Caco-2 (cell line): ENCODE measurements at regions not wholly inside any gene's neighbourhood (a gene's known extent, or its start where the extent isn't known, plus 50 kb on each side); places are given as distances from the start of the nearest gene placed in this dataset.

ENCODE experiments used
- BruUV-seq: library from RNA; stranded (reverse); fragments of 400-500 nt; replicated peaks from 2 replicates; lab custom pipeline; 2021; lab: Mats Ljungman, UMichigan
- CTCF ChIA-PET: fragments of 300-600 bp; sonication (Branson Sonifier 250); formaldehyde crosslinking; loops from one replicate; lab custom pipeline; 2022; ENCODE audit warnings: antibody characterized with exemption; lab: Charles Lee
- POLR2A ChIA-PET: fragments of 300-600 bp; sonication (Branson Sonifier 250); formaldehyde crosslinking; loops from one replicate; lab custom pipeline; 2022; ENCODE audit warnings: antibody characterized with exemption; lab: Charles Lee
- DNase-seq, 2 experiments: peaks; one replicate each; pipeline versions ENCODE4 v3.0.0 to v3.0.0-alpha.2; 2020 to 2022
- H3K27me3 ChIP-seq: replicated peaks from 2 replicates; pipeline ENCODE4 v1.6.0; 2011; ENCODE audit warnings: low read length; ENCODE audit not compliant: control insufficient read depth, insufficient read depth
- H3K36me3 ChIP-seq: 2 replicates; pipeline ENCODE4 v1.5.1; 2011; ENCODE audit warnings: low read length; ENCODE audit not compliant: control insufficient read depth, insufficient read depth
- H3K4me1 ChIP-seq: fragments of 250-450 bp; sonication (Bioruptor Pico); 2 replicates; pipeline ENCODE4 v1.5.1; 2020; ENCODE audit warnings: mild to moderate bottlenecking
- H3K4me3 ChIP-seq: 2 replicates; pipeline ENCODE4 v1.5.1; 2011; ENCODE audit warnings: low read depth, mild to moderate bottlenecking, control low read depth, low read length
- H3K9me3 ChIP-seq: fragments of 250-450 bp; sonication (Bioruptor Pico); 2 replicates; pipeline ENCODE4 v1.5.1; 2020; ENCODE audit warnings: mild to moderate bottlenecking, moderate library complexity
- H3K27ac Mint-ChIP-seq: one replicate; pipeline ENCODE4 v1.8.0; 2022; ENCODE audit warnings: mixed read lengths; ENCODE audit not compliant: unreplicated experiment
- H3K27me3 Mint-ChIP-seq: one replicate; pipeline ENCODE4 v1.8.0; 2022; ENCODE audit warnings: mixed read lengths; ENCODE audit not compliant: insufficient read depth, unreplicated experiment
- H3K36me3 Mint-ChIP-seq: one replicate; pipeline ENCODE4 v1.8.0; 2022; ENCODE audit warnings: mild to moderate bottlenecking, mixed read lengths; ENCODE audit not compliant: insufficient read depth, unreplicated experiment
- H3K4me1 Mint-ChIP-seq: one replicate; pipeline ENCODE4 v1.8.0; 2022; ENCODE audit warnings: low read depth, mixed read lengths; ENCODE audit not compliant: unreplicated experiment
- H3K4me3 Mint-ChIP-seq: one replicate; pipeline ENCODE4 v1.8.0; 2022; ENCODE audit warnings: mild to moderate bottlenecking, moderate library complexity, mixed read lengths; ENCODE audit not compliant: unreplicated experiment
- H3K9me3 Mint-ChIP-seq: one replicate; pipeline ENCODE4 v1.8.0; 2022; ENCODE audit warnings: mixed read lengths; ENCODE audit not compliant: unreplicated experiment
- CTCF ChIP-seq, 2 experiments: fragments of 200-600 bp in 1 of 2; IDR thresholded peaks; 1 replicate in 1 of 2; 2 replicates in 1 of 2; pipeline versions ENCODE4 v1.5.1 to v1.8.0; 2011 to 2022; ENCODE audit warnings: antibody characterized with exemption in 1 of 2, control low read depth in 1 of 2, inconsistent platforms in 1 of 2, low read depth in 1 of 2, low read length in 1 of 2, mild to moderate bottlenecking in 1 of 2, moderate library complexity in 1 of 2; ENCODE audit not compliant: insufficient read depth in 1 of 2, severe bottlenecking in 1 of 2, unreplicated experiment in 1 of 2
- intact Hi-C: fragments of 100-400 bp; cut with micrococcal nuclease; formaldehyde crosslinking; loops from one replicate; pipeline ENCODE4 v1.10.0; 2022; ENCODE audit not compliant: unreplicated experiment

- no peaks in the 10 kb centered on the region for H3K36me3 ChIP-seq
- no peaks in the 10 kb centered on the region for H3K27me3 ChIP-seq
- no peaks in the 10 kb centered on the region; the same call in 1 of the 2 replicates for H3K9me3 ChIP-seq
- no peak for DNase-seq
- Mint-ChIP-seq H3K4me1 (no peaks in the 10 kb centered on the region), H3K27me3 (peaks cover under 1% of the 10 kb centered on the region), H3K27ac (no peak overlapping the region), H3K36me3 (no peaks in the 10 kb centered on the region), H3K9me3 (no peaks in the 10 kb centered on the region), H3K4me3 (no peak overlapping the region)
- H3K4me1 ChIP-seq, result no peaks in the 10 kb centered on the region
- TF ChIP-seq CTCF (IDR thresholded peaks at IDR 0.05; ENCODE audit: insufficient read depth in 1 of 2, low read depth in 1 of 2, low read length in 1 of 2, severe bottlenecking in 1 of 2, unreplicated experiment in 1 of 2), result no peak
- BruUV-seq, result no TSS peak
- intact Hi-C loops, result no loop called here
- POLR2A ChIA-PET, result no interaction called here
- CTCF ChIA-PET, result no interaction called here
- H3K4me3 ChIP-seq, result no peak overlapping the region
These were observed 292.5 kb downstream of the SLITRK1 start for GRCh38 chr13:83589814-83590213.

- H3K27me3 Mint-ChIP-seq, result peaks cover 3% of the 10 kb centered on the region
- no peaks in the 10 kb centered on the region for H3K36me3 ChIP-seq
- no peak overlapping the region for H3K27ac Mint-ChIP-seq
- BruUV-seq, result no TSS peak
- TF ChIP-seq CTCF (IDR thresholded peaks at IDR 0.05; ENCODE audit: insufficient read depth in 1 of 2, low read depth in 1 of 2, low read length in 1 of 2, severe bottlenecking in 1 of 2, unreplicated experiment in 1 of 2), result no peak
- ChIA-PET POLR2A (no interaction called here), CTCF (no interaction called here)
- no peaks in the 10 kb centered on the region for H3K4me1 Mint-ChIP-seq
- no peak for DNase-seq
- intact Hi-C loops, result no loop called here
- no peaks in the 10 kb centered on the region for H3K9me3 ChIP-seq
- H3K4me3 ChIP-seq, result no peak overlapping the region
- H3K4me3 Mint-ChIP-seq, result no peak overlapping the region
- H3K9me3 Mint-ChIP-seq, result no peaks in the 10 kb centered on the region
- H3K4me1 ChIP-seq, result no peaks in the 10 kb centered on the region
- no peaks in the 10 kb centered on the region for H3K27me3 ChIP-seq
- no peaks in the 10 kb centered on the region for H3K36me3 Mint-ChIP-seq
These were observed 305.1 kb downstream of the SLITRK1 start for GRCh38 chr13:83577183-83577582.

GRCh38 chr13:83568019-83568418, 314.3 kb downstream of the SLITRK1 start:
- Histone ChIP-seq H3K4me3 (no peak overlapping the region), H3K36me3 (no peaks in the 10 kb centered on the region), H3K4me1 (no peaks in the 10 kb centered on the region), H3K27me3 (no peaks in the 10 kb centered on the region), H3K9me3 (no peaks in the 10 kb centered on the region)
- intact Hi-C loops, result no loop called here
- CTCF ChIA-PET, result no interaction called here
- no peaks in the 10 kb centered on the region for H3K9me3 Mint-ChIP-seq
- no peak for TF ChIP-seq CTCF (IDR thresholded peaks at IDR 0.05; ENCODE audit: insufficient read depth in 1 of 2, low read depth in 1 of 2, low read length in 1 of 2, severe bottlenecking in 1 of 2, unreplicated experiment in 1 of 2)
- H3K27me3 Mint-ChIP-seq, result no peaks in the 10 kb centered on the region
- H3K4me1 Mint-ChIP-seq, result no peaks in the 10 kb centered on the region
- H3K36me3 Mint-ChIP-seq, result no peaks in the 10 kb centered on the region
- no peak overlapping the region for H3K4me3 Mint-ChIP-seq
- POLR2A ChIA-PET, result no interaction called here
- no peak for DNase-seq
- BruUV-seq, result no TSS peak
- H3K27ac Mint-ChIP-seq, result no peak overlapping the region
